ENCODE measurements at regions not wholly inside any gene's neighbourhood (a gene's known extent, or its start where the extent isn't known, plus 50 kb on each side); places are given as distances from the start of the nearest gene placed in this dataset.

GRCh38 chr11:92848578-92848977 lies 120.9 kb upstream of the MTNR1B start:
- no peak overlapping the region for H4K8ac ChIP-seq (ENCODE audit: extremely low read depth, insufficient read depth, low read length)
- H3K4me3 ChIP-seq (ENCODE audit: extremely low read depth in 1 of 4, insufficient read depth in 2 of 4, low read depth in 3 of 4, low read length in 4 of 4), result no peak overlapping the region
- no peak overlapping the region for H3K9ac ChIP-seq (replicated peaks in 1 of 4; ENCODE audit: extremely low read depth in 1 of 4, low read depth in 3 of 4, low read length in 3 of 4)
- H2BK5ac ChIP-seq (ENCODE audit: low read depth, low read length), result no peak overlapping the region
- no peak overlapping the region for H3K4me2 ChIP-seq (ENCODE audit: insufficient read depth in 1 of 2, low read depth in 2 of 2, low read length in 2 of 2)
- FAIRE-seq (no peak), DNase-seq (ENCODE audit: low read depth in 1 of 2, low spot score in 2 of 2) (no peak)
- no peaks in the 10 kb centered on the region for H3K36me3 ChIP-seq (ENCODE audit: control insufficient read depth in 2 of 4, insufficient read depth in 4 of 4, low read length in 3 of 4)
- no peak overlapping the region for H4K5ac ChIP-seq (ENCODE audit: insufficient read length, low read depth, low read length)
- no peaks in the 10 kb centered on the region for H3K27me3 ChIP-seq (replicated peaks in 1 of 4; ENCODE audit: control insufficient read depth in 3 of 4, extremely low read depth in 1 of 4, insufficient read depth in 3 of 4, low read length in 3 of 4)
- H3K14ac ChIP-seq (ENCODE audit: insufficient read length), result no peak overlapping the region
- peaks cover 0 to 2% of the 10 kb centered on the region in 2 experiments for H4K20me1 ChIP-seq (replicated peaks in 1 of 2; ENCODE audit: control insufficient read depth in 1 of 2, insufficient read depth in 2 of 2, low read length in 2 of 2)
- no peak overlapping the region for H3K18ac ChIP-seq (ENCODE audit: extremely low read depth, low read length)
- CTCF ChIA-PET (ENCODE audit: partially characterized antibody), result interaction anchor here (1.0 to 3.4 kb wide), 4 partner anchors 13 to 100 kb away, joined by 3 to 17 read pairs (median 3); no protein-coding TSS in a partner anchor
- no peaks in the 10 kb centered on the region for H3K23me2 ChIP-seq (ENCODE audit: low read depth, low read length)
- no peak overlapping the region for H2BK120ac ChIP-seq (replicated peaks; ENCODE audit: low read depth, low read length)
- H3K9me3 ChIP-seq (ENCODE audit: insufficient read depth in 2 of 2, low read depth in 1 of 2, low read length in 1 of 2), result no peaks in the 10 kb centered on the region
- no peak overlapping the region for H2AK5ac ChIP-seq (ENCODE audit: low read depth, low read length)
- no peaks in the 10 kb centered on the region for H3K4me1 ChIP-seq (replicated peaks in 1 of 4; ENCODE audit: control insufficient read depth in 3 of 4, insufficient read depth in 4 of 4, low read length in 3 of 4)
- no peak overlapping the region for H3K23ac ChIP-seq (ENCODE audit: insufficient read length)
- no peak overlapping the region for H2BK15ac ChIP-seq (ENCODE audit: low read length)
- no peak overlapping the region for H3K4ac ChIP-seq (replicated peaks; ENCODE audit: insufficient read length, low read depth, low read length)
- POLR2A ChIA-PET (ENCODE audit: partially characterized antibody), result no interaction called here
- H3K79me1 ChIP-seq (ENCODE audit: low read depth, low read length), result no peaks in the 10 kb centered on the region
- H4K91ac ChIP-seq (replicated peaks; ENCODE audit: insufficient read length, low read length), result no peak overlapping the region
- no peaks in the 10 kb centered on the region for H3K79me2 ChIP-seq (ENCODE audit: control insufficient read depth in 1 of 2, insufficient read depth in 2 of 2, low read length in 2 of 2)
- H2BK12ac ChIP-seq (ENCODE audit: low read depth, low read length), result no peak overlapping the region
- no peak overlapping the region for H2BK20ac ChIP-seq (ENCODE audit: low read length)
- no peak overlapping the region for H3K27ac ChIP-seq (ENCODE audit: low read depth, low read length)
- 96% methylated on average over 4 of the region's 4 CpGs; no CpG with 5 or more reads in 1 of the 2 experiments for WGBS, 2 experiments (ENCODE audit: extremely low coverage in 1 of 2, insufficient coverage in 1 of 2, insufficient read length in 1 of 2, insufficient replicate concordance in 2 of 2, low coverage in 1 of 2, low lambda C conversion rate in 2 of 2, missing lambda C conversion rate in 1 of 2)
- H3K56ac ChIP-seq (replicated peaks; ENCODE audit: insufficient read length, low read depth, low read length), result no peak overlapping the region
- H2AFZ ChIP-seq (ENCODE audit: low read length), result no peak overlapping the region
- TF ChIP-seq POU5F1 (IDR thresholded peaks at IDR 0.05; ENCODE audit: low read depth, low read length), result no peak
- no peak for TF ChIP-seq E2F6 (IDR thresholded peaks at IDR 0.05)
- no peak for TF ChIP-seq EP300 (IDR thresholded peaks at IDR 0.05; ENCODE audit: borderline replicate concordance in 1 of 2, low read depth in 2 of 2, low read length in 2 of 2)
- no peak for TF ChIP-seq POLR2AphosphoS5 (IDR thresholded peaks at IDR 0.05; ENCODE audit: low read depth, low read length)
- TF ChIP-seq RBBP5 (IDR thresholded peaks at IDR 0.05; ENCODE audit: borderline replicate concordance, low read depth, low read length), result no peak
- TF ChIP-seq ATF2 (IDR thresholded peaks at IDR 0.05; ENCODE audit: low read length), result no peak
- TF ChIP-seq BRCA1 (IDR thresholded peaks at IDR 0.05; ENCODE audit: low read depth, low read length), result no peak
- no peak for TF ChIP-seq GABPA (IDR thresholded peaks at IDR 0.05; ENCODE audit: borderline replicate concordance, insufficient read depth, low read length)
- no peak for TF ChIP-seq ASH2L (IDR thresholded peaks at IDR 0.05; ENCODE audit: low read length)
- TF ChIP-seq KDM5A (IDR thresholded peaks at IDR 0.05; ENCODE audit: low read length), result no peak
- no peak for TF ChIP-seq CTBP2 (IDR thresholded peaks at IDR 0.05; ENCODE audit: borderline replicate concordance, insufficient read depth, insufficient read length, low read length)
- TF ChIP-seq SIRT6 (IDR thresholded peaks at IDR 0.05; ENCODE audit: low read length), result no peak
